Superior temporal gyrus (tissue), 1 donor: ENCODE measurements at regions not wholly inside any gene's neighbourhood (a gene's known extent, or its start where the extent isn't known, plus 50 kb on each side); places are given as distances from the start of the nearest gene placed in this dataset.

ENCODE experiments used
- DNase-seq: peaks from one replicate; pipeline ENCODE4 v3.0.0-alpha.2; 2016; ENCODE audit errors: extremely low spot score

- DNase-seq, result no peak
Observed at GRCh38 chr18:10279905-10280644, 174.4 kb upstream of the APCDD1 start.

- no peak for DNase-seq
Observed at GRCh38 chr18:10284540-10285282, 169.7 kb upstream of the APCDD1 start.

- DNase-seq, result no peak
Observed at GRCh38 chr18:10285283-10285640, 169.2 kb upstream of the APCDD1 start.

DNA sequence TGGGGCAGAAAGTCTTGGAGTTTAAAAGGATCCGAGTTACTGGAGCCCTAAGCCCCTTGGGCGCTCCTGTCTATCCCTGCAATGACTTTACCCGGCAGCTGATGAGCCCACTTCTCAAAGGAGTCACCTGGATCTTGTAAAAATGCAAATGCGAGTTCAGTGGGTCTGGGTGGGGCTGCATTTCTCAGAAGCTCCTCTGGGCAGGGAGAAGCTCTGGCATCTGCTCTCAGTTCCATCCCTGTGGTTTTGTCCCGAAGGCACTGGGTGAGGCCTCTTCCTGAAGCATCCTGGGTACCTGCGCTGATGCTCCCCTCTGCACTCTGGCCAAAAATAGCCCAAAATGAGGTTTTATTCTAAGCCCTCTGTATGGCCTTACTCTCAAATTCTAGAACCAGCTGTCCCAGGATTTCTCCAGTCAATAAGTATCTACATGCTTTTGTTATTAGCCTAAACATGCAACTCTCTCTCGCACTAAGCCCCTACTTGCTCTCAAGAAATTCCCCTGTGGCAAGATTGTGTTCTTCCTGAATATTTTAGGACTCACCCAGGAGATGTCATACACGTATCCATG is 167.8 kb upstream of the APCDD1 start:
- DNase-seq, result no peak

DNA sequence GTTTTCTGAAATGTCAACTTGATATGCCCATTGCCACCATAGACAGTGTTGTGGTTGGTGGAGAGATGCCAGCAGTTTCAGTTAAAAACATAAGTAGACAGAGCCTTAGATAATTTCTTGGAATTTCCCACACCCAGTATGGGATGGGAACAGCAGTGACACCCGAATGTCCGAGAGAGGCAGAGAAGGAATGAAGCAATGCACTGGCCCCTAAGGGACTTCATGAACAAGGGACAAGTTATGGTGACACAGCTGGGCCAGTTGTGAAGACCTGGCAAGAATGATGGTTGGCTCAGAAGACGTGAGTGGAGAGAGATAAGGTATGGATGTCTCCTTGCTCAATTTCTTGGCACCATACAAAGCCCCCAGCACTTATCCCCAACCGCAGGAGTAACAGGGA is 165.2 kb upstream of the APCDD1 start:
- DNase-seq, result no peak

DNA sequence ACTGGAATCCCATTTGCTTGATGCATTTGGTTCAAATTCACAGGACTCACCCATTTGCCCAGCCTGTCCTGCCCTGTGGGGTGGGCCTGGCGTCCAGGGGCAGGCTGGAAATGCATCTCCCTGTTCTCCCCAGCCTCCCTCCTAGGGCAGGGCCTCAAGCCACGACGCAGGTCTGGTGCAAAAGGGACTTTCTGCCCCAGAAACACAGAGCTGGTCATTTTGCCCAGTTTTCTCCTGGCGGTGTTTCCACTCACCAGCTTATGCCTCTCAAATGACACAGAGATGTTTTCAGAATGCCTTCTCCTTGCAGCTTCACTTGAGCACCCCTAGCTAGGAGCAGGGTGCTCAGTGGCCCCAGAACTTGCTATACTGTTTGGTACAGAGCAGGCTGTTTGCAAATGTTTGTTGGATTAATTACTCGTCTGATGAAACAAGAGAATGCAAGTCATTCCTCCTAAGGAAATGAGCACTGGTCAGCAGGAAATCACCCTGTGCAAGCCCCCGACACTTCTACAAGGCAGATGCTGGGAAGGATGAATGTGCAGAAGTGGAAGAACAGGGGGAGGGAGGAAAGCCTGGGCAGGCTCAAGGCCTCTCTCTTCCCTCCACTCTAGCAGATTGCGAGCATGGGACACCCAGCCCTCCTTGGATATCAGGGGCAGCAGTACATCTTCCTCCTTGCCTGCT is 164.3 kb upstream of the APCDD1 start:
- no peak for DNase-seq

- DNase-seq, result no peak
Observed at GRCh38 chr18:10290638-10291235, 163.7 kb upstream of the APCDD1 start.

- no peak for DNase-seq
Observed at GRCh38 chr18:10291568-10291981, 162.9 kb upstream of the APCDD1 start.

DNA sequence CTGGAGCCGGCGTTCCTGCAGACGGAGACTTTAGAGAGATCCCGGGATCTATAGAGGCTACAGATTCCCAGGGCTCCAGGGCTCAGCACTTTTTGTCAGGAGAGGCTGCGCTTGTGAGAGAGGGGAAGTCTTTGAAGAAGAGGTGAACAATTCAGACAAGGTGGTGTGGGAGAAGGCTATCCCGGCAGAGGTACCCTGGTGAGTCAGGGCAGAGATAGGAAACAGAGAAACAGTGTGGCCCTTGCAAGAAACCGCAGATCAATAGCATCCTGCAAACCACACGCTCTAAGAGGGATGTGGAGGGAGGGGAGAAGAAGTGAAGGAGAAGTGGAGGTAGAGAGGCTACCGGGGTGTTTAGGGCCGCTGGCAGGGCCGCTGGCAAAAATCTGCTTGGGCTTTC is 160.5 kb upstream of the APCDD1 start:
- DNase-seq, result no peak

DNA sequence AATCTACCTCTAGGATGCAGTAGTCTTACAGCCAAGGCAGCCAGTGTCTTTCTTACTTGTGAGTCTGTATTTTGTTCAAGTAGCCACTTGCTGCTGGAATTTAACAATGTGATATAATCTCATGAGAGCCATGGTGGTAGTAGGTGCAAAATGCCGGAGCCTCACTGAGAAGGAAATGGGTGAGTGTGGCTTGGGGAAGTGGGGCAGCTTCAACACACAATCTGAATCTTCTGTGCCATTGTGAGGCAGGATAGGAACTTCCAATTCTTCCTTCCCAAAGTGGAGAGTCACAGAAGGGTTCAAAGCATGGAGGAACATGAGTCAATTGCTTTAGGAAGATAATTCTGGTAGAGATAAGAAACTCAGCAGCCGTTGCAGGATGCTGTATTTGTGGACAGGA is 158.7 kb upstream of the APCDD1 start:
- no peak for DNase-seq

GRCh38 chr18:10296491-10296890 is 157.9 kb upstream of the APCDD1 start:
- no peak for DNase-seq

- no peak for DNase-seq
Observed at GRCh38 chr18:10297086-10297485, 157.3 kb upstream of the APCDD1 start.

DNA sequence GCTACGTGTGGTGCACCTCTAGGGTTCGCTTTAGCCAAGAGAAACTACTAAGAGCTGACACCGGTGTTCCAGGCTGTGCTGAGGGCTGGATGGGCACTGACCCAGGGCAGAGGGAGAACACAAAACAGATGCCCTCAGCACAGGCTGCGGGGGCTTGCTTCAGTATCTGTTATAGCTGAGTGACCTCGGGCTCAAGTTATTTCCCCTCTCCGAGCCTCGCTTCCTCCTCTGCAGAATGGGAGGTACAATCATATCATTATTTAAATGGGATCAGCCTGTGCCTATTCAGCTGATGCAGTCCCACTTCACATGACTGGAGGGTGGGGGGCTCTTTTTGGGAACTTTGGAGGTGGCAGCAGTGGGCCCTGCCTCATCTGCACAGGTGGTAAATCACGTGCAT is 156.1 kb upstream of the APCDD1 start:
- no peak for DNase-seq

DNA sequence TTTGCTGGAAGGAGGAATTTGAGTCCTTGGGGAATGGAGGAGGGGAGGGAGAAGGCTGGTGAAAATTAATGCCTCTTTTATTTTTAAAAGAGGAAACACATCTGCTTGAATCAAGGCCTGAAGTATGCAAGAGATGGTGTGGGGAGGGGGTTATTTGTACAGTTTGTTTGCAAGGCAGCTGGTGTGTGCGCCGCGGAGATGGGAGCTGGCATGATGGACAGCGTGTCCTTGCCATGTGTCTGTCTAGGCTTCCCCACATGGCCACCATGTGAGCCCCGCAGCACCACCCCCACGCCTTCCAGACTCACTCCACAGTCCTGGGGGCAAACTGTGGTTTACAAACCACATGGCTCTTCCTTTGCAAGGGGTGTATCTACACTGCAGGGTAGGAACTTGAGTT is 154.8 kb upstream of the APCDD1 start:
- no peak for DNase-seq

DNA sequence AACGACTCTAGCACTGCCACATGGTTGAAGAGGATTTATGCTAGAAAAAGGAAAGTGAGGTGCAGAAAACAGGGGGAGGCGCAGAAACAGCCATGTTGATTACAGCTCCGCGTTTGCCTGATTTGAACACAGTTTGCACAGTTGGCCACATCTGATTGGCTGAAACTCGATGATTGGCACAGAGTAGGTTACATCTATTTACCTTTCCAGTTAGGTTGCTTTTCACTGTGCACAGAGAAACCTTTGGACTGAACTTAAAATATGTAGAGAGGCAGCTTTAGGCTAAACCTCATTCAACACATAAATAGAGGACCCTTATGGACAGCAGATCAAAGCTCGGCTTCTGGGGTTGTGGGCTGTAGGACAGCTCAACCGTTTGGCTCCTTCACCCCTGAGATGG is 153.7 kb upstream of the APCDD1 start:
- no peak for DNase-seq

- DNase-seq, result no peak
Observed at GRCh38 chr18:10301831-10302483, 152.5 kb upstream of the APCDD1 start.

- no peak for DNase-seq
Observed at GRCh38 chr18:10303171-10303570, 151.3 kb upstream of the APCDD1 start.

DNA sequence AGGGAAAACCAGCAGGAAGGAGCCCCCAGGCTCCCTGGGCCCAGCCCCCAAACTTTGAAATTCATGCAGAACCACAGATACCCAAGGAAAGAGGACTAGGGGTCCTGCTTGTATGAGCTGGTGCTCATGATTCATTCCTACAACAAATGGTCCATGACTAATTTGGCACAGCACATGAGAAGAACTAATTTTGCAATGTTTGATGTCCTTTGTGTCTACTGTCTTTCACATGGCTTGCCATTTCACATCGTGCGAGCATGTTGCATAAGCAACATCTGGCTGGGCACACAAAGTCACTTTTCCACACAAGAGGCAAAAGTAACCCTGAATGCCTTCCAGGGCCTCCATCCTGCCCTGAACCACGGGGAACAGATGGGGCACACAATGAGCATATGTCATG is 149.6 kb upstream of the APCDD1 start:
- no peak for DNase-seq

DNA sequence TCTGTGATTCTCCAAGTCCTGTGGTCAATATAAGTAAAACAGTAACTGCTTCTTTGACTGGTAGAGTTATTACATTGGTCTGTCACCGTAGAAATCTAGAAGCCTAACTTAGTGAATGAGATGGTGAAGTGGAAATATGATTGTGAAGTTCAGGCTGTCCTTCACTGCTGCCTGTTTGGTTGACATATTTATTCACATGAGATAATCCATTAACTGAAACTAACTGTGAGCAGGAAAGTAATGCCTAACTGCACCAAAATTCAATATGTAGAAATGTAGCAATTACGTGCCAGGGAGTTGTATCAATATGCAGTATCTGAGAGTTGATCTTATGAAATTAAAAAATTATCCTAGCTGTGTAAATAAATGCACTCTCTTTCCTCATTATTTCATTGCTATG is 147.7 kb upstream of the APCDD1 start:
- DNase-seq, result no peak

- no peak for DNase-seq
Observed at GRCh38 chr18:10308154-10308553, 146.3 kb upstream of the APCDD1 start.

DNA sequence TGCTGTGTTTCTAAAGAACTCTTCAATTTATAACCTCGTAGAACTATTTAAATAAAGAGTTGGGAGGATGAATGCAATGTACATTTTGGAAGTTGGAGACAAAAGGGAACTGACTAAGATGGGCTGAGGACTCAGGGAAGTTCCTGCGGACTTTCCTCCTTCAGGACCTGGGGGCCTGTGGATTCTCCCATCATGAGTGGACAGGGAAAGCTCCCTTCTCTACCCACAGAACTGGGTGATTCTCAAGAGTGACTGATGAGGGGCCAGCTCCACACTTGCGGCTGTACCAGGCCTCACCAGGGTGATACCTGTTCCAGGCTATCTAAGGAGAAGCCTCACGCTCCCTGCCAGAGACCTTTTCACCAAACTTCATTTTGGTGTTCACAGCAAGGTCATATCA is 143.8 kb upstream of the APCDD1 start:
- DNase-seq, result no peak
